ENCODE measurements at regions not wholly inside any gene's neighbourhood (a gene's known extent, or its start where the extent isn't known, plus 50 kb on each side); places are given as distances from the start of the nearest gene placed in this dataset.

DNA sequence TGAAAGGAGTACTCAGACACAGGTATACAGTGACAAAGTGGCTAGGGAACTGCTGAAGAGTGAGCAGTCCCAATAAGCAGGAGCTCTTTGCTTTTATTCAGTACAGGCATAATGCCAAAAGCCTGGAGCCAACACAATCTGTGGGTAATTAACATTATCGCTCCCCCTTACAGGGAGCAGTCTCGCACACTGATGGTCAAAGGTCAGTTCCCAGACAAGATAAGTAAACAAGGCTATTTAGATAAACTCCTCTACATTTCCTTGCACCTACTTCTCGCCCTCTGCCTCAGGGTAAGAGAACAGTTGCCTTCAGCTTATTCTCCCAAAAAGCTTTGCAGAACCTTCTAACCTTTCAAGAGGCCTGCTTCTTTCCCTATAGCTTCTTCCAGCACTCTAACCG, 73.9 kb upstream of the TAF9B start:
- Mint-ChIP-seq H3K4me1 (no peaks in the 10 kb centered on the region), H3K36me3 (ENCODE audit: low read depth) (no peaks in the 10 kb centered on the region), H3K27ac (no peak overlapping the region), H3K27me3 (no peaks in the 10 kb centered on the region), H3K9me3 (no peaks in the 10 kb centered on the region), H3K4me3 (no peak overlapping the region)
- DNase-seq, result no peak
- ChIA-PET POLR2A (no interaction called here), CTCF (no interaction called here)

DNA sequence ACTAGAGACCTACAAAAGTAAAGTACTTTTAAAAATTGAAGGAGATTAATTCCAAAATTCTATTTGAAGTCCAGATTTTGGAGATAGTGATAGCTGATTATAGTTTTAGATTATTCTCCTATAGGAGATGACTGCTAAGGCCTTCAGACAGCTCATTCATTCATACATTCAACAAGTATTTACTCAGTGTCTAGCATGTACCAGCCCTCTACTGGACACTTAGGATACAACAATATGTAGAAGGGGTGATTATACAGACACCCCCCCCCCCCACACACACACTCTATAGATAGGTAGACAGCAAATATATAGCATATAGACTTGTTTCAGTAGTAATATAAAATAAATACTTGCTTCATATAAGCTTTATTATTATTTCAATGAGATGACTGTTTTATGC, 60.4 kb upstream of the TAF9B start:
- no peak overlapping the region for H3K27ac Mint-ChIP-seq
- ChIA-PET CTCF (interaction anchor here (0.6 to 0.7 kb wide), 2 partner anchors 60 to 937 kb away, joined by 3 to 5 read pairs; partner anchors contain the start of gene TAF9B), POLR2A (no interaction called here)
- no peaks in the 10 kb centered on the region for H3K27me3 Mint-ChIP-seq
- no peaks in the 10 kb centered on the region for H3K9me3 Mint-ChIP-seq
- H3K4me1 Mint-ChIP-seq, result no peaks in the 10 kb centered on the region
- DNase-seq, result no peak
- H3K4me3 Mint-ChIP-seq, result no peak overlapping the region
- H3K36me3 Mint-ChIP-seq (ENCODE audit: low read depth), result no peaks in the 10 kb centered on the region
